SK-N-SH (cell line): ENCODE measurements at regions not wholly inside any gene's neighbourhood (a gene's known extent, or its start where the extent isn't known, plus 50 kb on each side); places are given as distances from the start of the nearest gene placed in this dataset.

Experiments used
- CTCF ChIA-PET: fragments of 300-600, 350-600 bp; formaldehyde crosslinking; extraction: SDS; loops from one replicate; lab custom pipeline; 2021; lab: Yijun Ruan, JAX
- POLR2A ChIA-PET: fragments of 350-600 bp; sonication (Branson Sonifier 250); formaldehyde crosslinking; extraction: SDS; loops from one replicate; lab custom pipeline; 2020; ENCODE audit warnings: antibody characterized with exemption, inconsistent platforms; lab: Yijun Ruan, JAX
- DNase-seq: peaks from one replicate; pipeline ENCODE4 v3.0.0; 2012
- H2AFZ ChIP-seq: fragments of 200-600 bp; sonication (generic); 2 replicates; pipeline ENCODE4 v1.8.1; 2016; ENCODE audit warnings: antibody characterized with exemption, mild to moderate bottlenecking, low read depth
- H3F3A ChIP-seq: fragments of 200-600 bp; sonication (generic); replicated peaks from 2 replicates; pipeline ENCODE3; 2016; ENCODE audit warnings: antibody characterized with exemption, mild to moderate bottlenecking; ENCODE audit not compliant: insufficient read depth
- H3K27ac ChIP-seq, 2 experiments: fragments of 200-500 bp in 1 of 2; fragments of 200-600 bp in 1 of 2; sonication (Bioruptor generic) in 1 of 2; sonication (generic), shearing (Covaris generic) in 1 of 2; 2 replicates each; pipeline versions ENCODE4 v1.5.1 to v1.6.1; 2014 to 2016; ENCODE audit warnings: low read depth in 2 of 2, inconsistent platforms in 1 of 2, low read length in 1 of 2, mild to moderate bottlenecking in 1 of 2, mixed read lengths in 1 of 2
- H3K27me3 ChIP-seq: fragments of 200-600 bp; sonication (generic), shearing (Covaris generic); 2 replicates; pipeline ENCODE4 v1.6.1; 2016; ENCODE audit warnings: mixed run types; ENCODE audit not compliant: insufficient read depth
- H3K36me3 ChIP-seq, 2 experiments: fragments of 200-500 bp in 1 of 2; fragments of 200-600 bp in 1 of 2; sonication (Bioruptor generic) in 1 of 2; sonication (generic) in 1 of 2; replicated peaks in 1 of 2; 2 replicates each; pipeline versions ENCODE3 to v1.5.1; 2014 to 2016; ENCODE audit warnings: low read length in 1 of 2, mild to moderate bottlenecking in 1 of 2; ENCODE audit not compliant: insufficient read depth in 2 of 2, control insufficient read depth in 1 of 2
- H3K4me1 ChIP-seq, 2 experiments: fragments of 200-500 bp in 1 of 2; fragments of 200-600 bp in 1 of 2; sonication (Bioruptor generic) in 1 of 2; sonication (generic), shearing (Covaris generic) in 1 of 2; 2 replicates each; pipeline versions ENCODE4 v1.5.1 to v1.6.1; 2014 to 2016; ENCODE audit warnings: low read depth in 1 of 2, low read length in 1 of 2, mixed run types in 1 of 2; ENCODE audit not compliant: insufficient read depth in 2 of 2, control insufficient read depth in 1 of 2
- H3K4me2 ChIP-seq: fragments of 200-600 bp; sonication (generic), shearing (Covaris generic); 2 replicates; pipeline ENCODE4 v1.6.1; 2017; ENCODE audit warnings: mixed run types
- H3K4me3 ChIP-seq, 2 experiments: fragments of 200-500 bp in 1 of 2; fragments of 200-600 bp in 1 of 2; sonication (Bioruptor generic) in 1 of 2; sonication (generic), shearing (Covaris generic) in 1 of 2; 2 replicates each; pipeline versions ENCODE4 v1.5.1 to v1.8.1; 2014 to 2016; ENCODE audit warnings: low read depth in 2 of 2, inconsistent platforms in 1 of 2, low read length in 1 of 2, mild to moderate bottlenecking in 1 of 2, mixed read lengths in 1 of 2, moderate library complexity in 1 of 2
- H3K79me2 ChIP-seq: fragments of 200-600 bp; sonication (generic); 2 replicates; pipeline ENCODE4 v1.8.1; 2017; ENCODE audit warnings: mild to moderate bottlenecking; ENCODE audit not compliant: insufficient read depth
- H3K9ac ChIP-seq: fragments of 200-600 bp; sonication (generic); 2 replicates; pipeline ENCODE4 v1.6.1; 2017; ENCODE audit warnings: mixed run types
- H3K9me2 ChIP-seq: fragments of 200-600 bp; sonication (generic); 2 replicates; pipeline ENCODE4 v1.6.1; 2017; ENCODE audit warnings: mixed run types
- H3K9me3 ChIP-seq: fragments of 200-600 bp; sonication (generic); 2 replicates; pipeline ENCODE4 v1.6.1; 2017; ENCODE audit warnings: mixed run types, mild to moderate bottlenecking, moderate library complexity
- H4K20me1 ChIP-seq: fragments of 200-600 bp; sonication (generic); 2 replicates; pipeline ENCODE4 v1.6.1; 2017; ENCODE audit warnings: mild to moderate bottlenecking, mixed run types; ENCODE audit not compliant: insufficient read depth
- EP300 ChIP-seq, 2 experiments: IDR thresholded peaks; 2 replicates each; pipeline versions ENCODE4 v1.4.0 to v1.6.1; 2012; ENCODE audit warnings: borderline replicate concordance in 1 of 2, low read depth in 1 of 2, low read length in 1 of 2
- EZH2phosphoT487 ChIP-seq: fragments of 200-600 bp; sonication (generic); IDR thresholded peaks from 2 replicates; pipeline ENCODE4 v1.6.1; 2017; ENCODE audit warnings: low read depth, mixed run types, mild to moderate bottlenecking, antibody characterized with exemption, moderate library complexity, borderline replicate concordance
- FOSL2 ChIP-seq: IDR thresholded peaks from 2 replicates; pipeline ENCODE4 v1.4.0; 2012; ENCODE audit warnings: low read depth, mild to moderate bottlenecking, moderate library complexity, borderline replicate concordance
- GABPA ChIP-seq: IDR thresholded peaks from 2 replicates; pipeline ENCODE4 v1.4.0; 2012; ENCODE audit warnings: low read depth, mild to moderate bottlenecking
- JUND ChIP-seq: IDR thresholded peaks from 2 replicates; pipeline ENCODE4 v1.4.0; 2012
- NFIC ChIP-seq: IDR thresholded peaks from 2 replicates; pipeline ENCODE4 v1.4.0; 2012; ENCODE audit warnings: borderline replicate concordance
- RAD21 ChIP-seq: IDR thresholded peaks from 2 replicates; pipeline ENCODE4 v1.6.1; 2012; ENCODE audit warnings: mild to moderate bottlenecking, low read length
- RCOR1 ChIP-seq: fragments of 150-350 bp; IDR thresholded peaks from 2 replicates; pipeline ENCODE4 v1.6.1; 2017; ENCODE audit warnings: antibody characterized with exemption, low read length
- RXRA ChIP-seq: IDR thresholded peaks from 2 replicates; pipeline ENCODE4 v1.4.0; 2012; ENCODE audit warnings: low read depth, mild to moderate bottlenecking, borderline replicate concordance
- SIN3A ChIP-seq: IDR thresholded peaks from 2 replicates; pipeline ENCODE4 v1.6.1; 2012; ENCODE audit warnings: low read depth, mild to moderate bottlenecking, low read length, moderate library complexity, borderline replicate concordance
- SMC3 ChIP-seq: IDR thresholded peaks from 2 replicates; pipeline ENCODE4 v1.6.1; 2012; ENCODE audit warnings: low read depth, low read length, improper control_type of control experiment
- TCF12 ChIP-seq: IDR thresholded peaks from 2 replicates; pipeline ENCODE4 v1.4.0; 2012
- TEAD4 ChIP-seq: IDR thresholded peaks from 2 replicates; pipeline ENCODE4 v1.4.0; 2012; ENCODE audit warnings: mild to moderate bottlenecking, borderline replicate concordance; ENCODE audit not compliant: insufficient read depth
- USF2 ChIP-seq: fragments of 150-350 bp; IDR thresholded peaks from 2 replicates; pipeline ENCODE4 v1.6.1; 2017; ENCODE audit warnings: antibody characterized with exemption, low read length, low read depth, borderline replicate concordance
- YY1 ChIP-seq: IDR thresholded peaks from 2 replicates; pipeline ENCODE4 v1.4.0; 2012; ENCODE audit warnings: low read depth, mild to moderate bottlenecking
- WGBS: methylation state at CpG from one replicate; pipeline ENCODE4 v1.1.6; 2017; ENCODE audit warnings: low lambda C conversion rate; 5-methylcytosine and 5-hydroxymethylcytosine counted together
- TF ChIP-seq, protein P1 (sequence below): fragments of 200-600 bp; sonication (generic); IDR thresholded peaks from 2 replicates; pipeline ENCODE4 v1.6.1; 2017; ENCODE audit warnings: antibody characterized with exemption, mild to moderate bottlenecking, moderate library complexity
- TF ChIP-seq, protein P2 (sequence below): IDR thresholded peaks from 2 replicates; pipeline ENCODE4 v1.4.0; 2012; ENCODE audit warnings: low read depth, borderline replicate concordance

DNA sequence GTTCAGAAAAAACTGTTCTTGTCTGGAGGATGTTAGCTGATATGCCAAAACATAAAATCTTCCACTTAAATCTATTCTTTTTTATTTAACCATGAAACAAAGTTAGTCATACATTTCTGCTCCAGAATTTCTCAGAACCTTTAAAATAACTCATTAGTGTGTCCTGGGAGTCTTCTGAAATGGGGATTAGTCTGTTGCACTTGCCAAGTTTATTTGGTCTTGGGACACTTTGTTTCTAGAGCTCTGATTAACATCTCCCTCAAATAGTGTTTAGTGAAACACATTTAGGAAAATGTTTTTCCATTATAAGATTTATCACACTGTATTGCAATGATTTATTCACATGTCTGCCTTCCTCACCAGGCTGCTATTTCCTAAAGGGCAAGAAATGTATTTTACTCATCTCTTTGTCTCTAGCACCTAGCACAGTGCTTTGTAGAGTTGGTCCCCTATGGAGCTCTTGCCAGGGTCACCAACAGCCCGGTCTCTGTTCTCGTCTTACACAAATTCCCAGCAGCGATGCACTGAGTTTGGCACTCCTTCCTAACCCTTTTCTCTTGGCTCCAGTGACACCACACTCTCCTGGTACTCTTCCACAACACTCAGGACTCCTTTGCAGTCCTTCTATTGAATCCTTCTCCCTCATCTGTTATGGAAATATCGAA lies 189.2 kb downstream of the CSNK2A3 start (continued):
- TF ChIP-seq EZH2phosphoT487: no peak
- TF ChIP-seq, protein P1, sequence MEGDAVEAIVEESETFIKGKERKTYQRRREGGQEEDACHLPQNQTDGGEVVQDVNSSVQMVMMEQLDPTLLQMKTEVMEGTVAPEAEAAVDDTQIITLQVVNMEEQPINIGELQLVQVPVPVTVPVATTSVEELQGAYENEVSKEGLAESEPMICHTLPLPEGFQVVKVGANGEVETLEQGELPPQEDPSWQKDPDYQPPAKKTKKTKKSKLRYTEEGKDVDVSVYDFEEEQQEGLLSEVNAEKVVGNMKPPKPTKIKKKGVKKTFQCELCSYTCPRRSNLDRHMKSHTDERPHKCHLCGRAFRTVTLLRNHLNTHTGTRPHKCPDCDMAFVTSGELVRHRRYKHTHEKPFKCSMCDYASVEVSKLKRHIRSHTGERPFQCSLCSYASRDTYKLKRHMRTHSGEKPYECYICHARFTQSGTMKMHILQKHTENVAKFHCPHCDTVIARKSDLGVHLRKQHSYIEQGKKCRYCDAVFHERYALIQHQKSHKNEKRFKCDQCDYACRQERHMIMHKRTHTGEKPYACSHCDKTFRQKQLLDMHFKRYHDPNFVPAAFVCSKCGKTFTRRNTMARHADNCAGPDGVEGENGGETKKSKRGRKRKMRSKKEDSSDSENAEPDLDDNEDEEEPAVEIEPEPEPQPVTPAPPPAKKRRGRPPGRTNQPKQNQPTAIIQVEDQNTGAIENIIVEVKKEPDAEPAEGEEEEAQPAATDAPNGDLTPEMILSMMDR: no peak

DNA sequence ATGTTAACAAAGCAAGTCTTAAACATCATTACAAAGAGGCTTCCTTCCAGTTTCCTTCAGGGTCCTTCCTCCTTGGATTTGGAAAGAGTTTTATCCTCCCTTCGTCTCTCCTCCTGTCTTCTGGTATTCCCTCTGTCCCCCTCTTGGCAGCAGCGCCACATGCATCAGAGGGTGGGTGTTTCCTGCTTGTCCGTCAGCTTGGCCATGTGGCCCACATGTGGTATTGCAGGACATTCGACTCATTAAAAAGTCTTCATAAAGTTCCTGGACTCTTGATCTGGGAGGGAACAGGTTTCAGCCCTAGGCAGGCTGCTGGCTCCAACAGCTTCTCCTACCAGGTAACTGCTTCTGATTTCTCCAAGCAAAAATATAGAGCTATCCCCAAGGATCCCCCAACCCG lies 189.8 kb downstream of the CSNK2A3 start:
- no peak overlapping the region for H3K4me3 ChIP-seq
- no peaks in the 10 kb centered on the region; the same call in 1 of the 2 replicates for H3K27me3 ChIP-seq
- H4K20me1 ChIP-seq: no peaks in the 10 kb centered on the region
- no peak overlapping the region for H3K4me2 ChIP-seq
- H3F3A ChIP-seq: no peaks in the 10 kb centered on the region
- POLR2A ChIA-PET: no interaction called here
- H3K9ac ChIP-seq: no peak overlapping the region
- WGBS: 33% methylated on average over 5 of the region's 5 CpGs
- H3K4me1 ChIP-seq: no peaks in the 10 kb centered on the region; a peak in 1 of 4 replicates
- H3K9me3 ChIP-seq: no peaks in the 10 kb centered on the region
- TF ChIP-seq, protein P1: peak; percentile 29; the same call in 1 of the 2 replicates
- no peak for TF ChIP-seq RCOR1
- H3K36me3 ChIP-seq: no peaks in the 10 kb centered on the region
- no peak overlapping the region for H2AFZ ChIP-seq
- H3K79me2 ChIP-seq: no peaks in the 10 kb centered on the region
- no peaks in the 10 kb centered on the region for H3K9me2 ChIP-seq
- peak; percentile 39 for DNase-seq
- CTCF ChIA-PET: interaction anchor here (1.0 to 1.9 kb wide), 6 partner anchors 8 to 360 kb away, joined by 3 to 10 read pairs (median 4); no protein-coding TSS in a partner anchor
- H3K27ac ChIP-seq: no peak overlapping the region

GRCh38 chr11:11157185-11157584 lies 195.9 kb downstream of the CSNK2A3 start:
- no peak overlapping the region for H2AFZ ChIP-seq
- H3K36me3 ChIP-seq: no peaks in the 10 kb centered on the region
- no peaks in the 10 kb centered on the region for H3K79me2 ChIP-seq
- H3K27ac ChIP-seq: no peak overlapping the region
- no peaks in the 10 kb centered on the region for H3K27me3 ChIP-seq
- no peaks in the 10 kb centered on the region; a peak in 1 of 4 replicates for H3K4me1 ChIP-seq
- no peak overlapping the region; a peak in 1 of 4 replicates for H3K4me3 ChIP-seq
- ChIA-PET POLR2A (no interaction called here), CTCF (interaction anchor here (0.5 to 2.6 kb wide), 21 partner anchors 8 to 630 kb away, joined by 3 to 11 read pairs (median 4); no protein-coding TSS in a partner anchor)
- H3K9me2 ChIP-seq: no peaks in the 10 kb centered on the region
- DNase-seq: peak; percentile 59
- H4K20me1 ChIP-seq: no peaks in the 10 kb centered on the region
- H3K4me2 ChIP-seq: no peak overlapping the region
- no peaks in the 10 kb centered on the region for H3F3A ChIP-seq
- H3K9ac ChIP-seq: no peak overlapping the region
- WGBS: 46% methylated on average over 7 of the region's 7 CpGs
- no peaks in the 10 kb centered on the region for H3K9me3 ChIP-seq
- TF ChIP-seq JUND (no peak), YY1 (no peak), RAD21 (peak; percentile 55), SIN3A (no peak), EZH2phosphoT487 (no peak), EP300 (IDR thresholded peaks at IDR 0.05; ENCODE audit: borderline replicate concordance in 1 of 2, low read depth in 1 of 2, low read length in 1 of 2) (no peak), FOSL2 (no peak), NFIC (no peak), TEAD4 (no peak), SMC3 (peak; percentile 50), RCOR1 (no peak), GABPA (no peak), USF2 (no peak), RXRA (no peak), TCF12 (no peak)
- TF ChIP-seq, protein P2, sequence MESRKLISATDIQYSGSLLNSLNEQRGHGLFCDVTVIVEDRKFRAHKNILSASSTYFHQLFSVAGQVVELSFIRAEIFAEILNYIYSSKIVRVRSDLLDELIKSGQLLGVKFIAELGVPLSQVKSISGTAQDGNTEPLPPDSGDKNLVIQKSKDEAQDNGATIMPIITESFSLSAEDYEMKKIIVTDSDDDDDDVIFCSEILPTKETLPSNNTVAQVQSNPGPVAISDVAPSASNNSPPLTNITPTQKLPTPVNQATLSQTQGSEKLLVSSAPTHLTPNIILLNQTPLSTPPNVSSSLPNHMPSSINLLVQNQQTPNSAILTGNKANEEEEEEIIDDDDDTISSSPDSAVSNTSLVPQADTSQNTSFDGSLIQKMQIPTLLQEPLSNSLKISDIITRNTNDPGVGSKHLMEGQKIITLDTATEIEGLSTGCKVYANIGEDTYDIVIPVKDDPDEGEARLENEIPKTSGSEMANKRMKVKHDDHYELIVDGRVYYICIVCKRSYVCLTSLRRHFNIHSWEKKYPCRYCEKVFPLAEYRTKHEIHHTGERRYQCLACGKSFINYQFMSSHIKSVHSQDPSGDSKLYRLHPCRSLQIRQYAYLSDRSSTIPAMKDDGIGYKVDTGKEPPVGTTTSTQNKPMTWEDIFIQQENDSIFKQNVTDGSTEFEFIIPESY: no peak
